GM12878 (cell line): ENCODE measurements at regions not wholly inside any gene's neighbourhood (a gene's known extent, or its start where the extent isn't known, plus 50 kb on each side); places are given as distances from the start of the nearest gene placed in this dataset.

Source experiments
- CHD2 ChIP-seq: IDR thresholded peaks from 2 replicates; pipeline ENCODE4 v1.6.1; 2011; ENCODE audit warnings: low read depth, low read length, improper control_type of control experiment, borderline replicate concordance
- CTCF ChIP-seq, 3 experiments: IDR thresholded peaks in 2 of 3; conservative IDR thresholded peaks in 1 of 3; 2 replicates each; pipeline ENCODE4 v1.5.1; 2011; ENCODE audit warnings: low read depth in 3 of 3, low read length in 3 of 3, mild to moderate bottlenecking in 3 of 3, control low read depth in 2 of 3, moderate library complexity in 2 of 3, inconsistent platforms in 1 of 3, mixed read lengths in 1 of 3; ENCODE audit not compliant: control insufficient read depth in 2 of 3, insufficient read depth in 1 of 3; ENCODE audit errors: extremely low read depth in 1 of 3
- IRF3 ChIP-seq: fragments of 450-650 bp; IDR thresholded peaks from 2 replicates; pipeline ENCODE4 v1.6.1; 2014; ENCODE audit warnings: mild to moderate bottlenecking
- NFYA ChIP-seq: IDR thresholded peaks from 2 replicates; pipeline ENCODE4 v1.6.1; 2011; ENCODE audit warnings: low read depth, mild to moderate bottlenecking, low read length, improper control_type of control experiment, borderline replicate concordance
- POLR2A ChIP-seq: IDR thresholded peaks from 2 replicates; pipeline ENCODE4 v1.6.1; 2011; ENCODE audit warnings: low read depth, mild to moderate bottlenecking, low read length
- POLR2AphosphoS5 ChIP-seq: IDR thresholded peaks from 2 replicates; pipeline ENCODE4 v1.6.1; 2011; ENCODE audit warnings: mild to moderate bottlenecking, low read length, inconsistent platforms
- ZNF384 ChIP-seq: IDR thresholded peaks from 2 replicates; pipeline ENCODE4 v1.6.1; 2012; ENCODE audit warnings: low read depth, mild to moderate bottlenecking, low read length, improper control_type of control experiment, borderline replicate concordance

GRCh38 chr14:28678887-28679286 is 87.7 kb upstream of the FOXG1 start:
- TF ChIP-seq POLR2AphosphoS5 (no peak), CTCF (IDR thresholded peaks at IDR 0.05 in 2 of 3, conservative IDR thresholded peaks at IDR 0.05 in 1 of 3; ENCODE audit: control insufficient read depth in 2 of 3, extremely low read depth in 1 of 3, insufficient read depth in 1 of 3, low read depth in 3 of 3, low read length in 3 of 3) (no peak), ZNF384 (no peak), POLR2A (no peak), CHD2 (no peak), IRF3 (no peak), NFYA (no peak)
